HCT116 (cell line): ENCODE measurements at regions not wholly inside any gene's neighbourhood (a gene's known extent, or its start where the extent isn't known, plus 50 kb on each side); places are given as distances from the start of the nearest gene placed in this dataset.

Experiments used
- ATAC-seq: fragments of 200-7000 bp; cut with Tn5 transposase; 2 replicates; pipeline ENCODE4 v1.9.1; 2020; ENCODE audit warnings: mild to moderate bottlenecking, moderate library complexity
- BruUV-seq: library from RNA; stranded (reverse); fragments of 400-500 nt; replicated peaks from 2 replicates; lab custom pipeline; 2021; lab: Mats Ljungman, UMichigan
- CTCF ChIA-PET: fragments of 300-600 bp; sonication (Branson Sonifier 250); formaldehyde crosslinking; loops from one replicate; lab custom pipeline; 2021; ENCODE audit warnings: antibody characterized with exemption; lab: Charles Lee
- POLR2A ChIA-PET: fragments of 300-600, 350-600 bp; sonication (Branson Sonifier 250); formaldehyde crosslinking; loops from one replicate; lab custom pipeline; 2021; ENCODE audit warnings: antibody characterized with exemption; lab: Charles Lee
- RAD21 ChIA-PET, 2 experiments: fragments of 300-600 bp; sonication (Branson Sonifier 250); formaldehyde crosslinking; loops; one replicate each; lab custom pipeline; 2023; ENCODE audit warnings: low total read pairs in 2 of 2; ENCODE audit not compliant: uncharacterized antibody in 2 of 2, unreplicated experiment in 2 of 2, low non-redundant PET in 1 of 2; lab: Charles Lee
- DNase-seq: peaks from one replicate; pipeline ENCODE4 v3.0.0-alpha.2; 2010; ENCODE audit warnings: low read depth, low spot score
- H2AFZ ChIP-seq: fragments of 200-600 bp; shearing (Covaris generic), sonication (generic); 2 replicates; pipeline ENCODE4 v1.6.1; 2017; ENCODE audit warnings: low read depth, mixed run types, mixed read lengths, antibody characterized with exemption, low read length; ENCODE audit not compliant: poor library complexity, severe bottlenecking
- H3K27ac ChIP-seq: 2 replicates; pipeline ENCODE4 v1.5.1; 2012; ENCODE audit warnings: low read depth, low read length
- H3K27me3 ChIP-seq: fragments of 200-600 bp; sonication (generic); 2 replicates; pipeline ENCODE4 v1.6.1; 2016; ENCODE audit warnings: mixed run types, low read length, mixed read lengths; ENCODE audit not compliant: insufficient read depth
- H3K36me3 ChIP-seq, 2 experiments: fragments of 200-500 bp in 1 of 2; fragments of 200-600 bp in 1 of 2; sonication (Bioruptor generic) in 1 of 2; sonication (generic) in 1 of 2; 2 replicates each; pipeline versions ENCODE4 v1.5.1 to v1.6.1; 2014 to 2016; ENCODE audit warnings: low read length in 2 of 2, inconsistent platforms in 1 of 2, mixed read lengths in 1 of 2, mixed run types in 1 of 2; ENCODE audit not compliant: insufficient read depth in 2 of 2, control insufficient read depth in 1 of 2
- H3K4me1 ChIP-seq, 2 experiments: fragments of 200-600 bp in 1 of 2; sonication (generic) in 1 of 2; 2 replicates each; pipeline versions ENCODE4 v1.5.1 to v1.6.1; 2012 to 2017; ENCODE audit warnings: low read length in 2 of 2, inconsistent platforms in 1 of 2, mild to moderate bottlenecking in 1 of 2, mixed read lengths in 1 of 2, mixed run types in 1 of 2, moderate library complexity in 1 of 2; ENCODE audit not compliant: insufficient read depth in 2 of 2, control insufficient read depth in 1 of 2
- H3K4me2 ChIP-seq: fragments of 200-600 bp; sonication (generic); 2 replicates; pipeline ENCODE4 v1.6.1; 2017; ENCODE audit warnings: mixed run types, low read length, mixed read lengths
- H3K4me3 ChIP-seq, 2 experiments: fragments of 200-600 bp in 1 of 2; sonication (generic) in 1 of 2; replicated peaks in 1 of 2; 2 replicates each; pipeline ENCODE4 v1.5.1; 2011 to 2016; ENCODE audit warnings: low read length in 2 of 2, control low read depth in 1 of 2, low read depth in 1 of 2, mild to moderate bottlenecking in 1 of 2, mixed read lengths in 1 of 2, mixed run types in 1 of 2
- H3K79me2 ChIP-seq: fragments of 200-600 bp; sonication (generic); 2 replicates; pipeline ENCODE4 v1.6.1; 2017; ENCODE audit warnings: mild to moderate bottlenecking, mixed run types, low read length, moderate library complexity, mixed read lengths; ENCODE audit not compliant: insufficient read depth
- H3K9ac ChIP-seq: fragments of 200-600 bp; sonication (generic); 2 replicates; pipeline ENCODE4 v1.6.1; 2016; ENCODE audit warnings: low read length, mixed read lengths
- H3K9me2 ChIP-seq: fragments of 200-600 bp; sonication (generic), shearing (Covaris generic); 2 replicates; pipeline ENCODE4 v1.6.1; 2017; ENCODE audit warnings: mixed run types, mild to moderate bottlenecking, moderate library complexity; ENCODE audit not compliant: insufficient read depth
- H3K9me3 ChIP-seq, 2 experiments: fragments of 200-500 bp in 1 of 2; fragments of 200-600 bp in 1 of 2; sonication (Bioruptor generic) in 1 of 2; sonication (generic) in 1 of 2; 2 replicates each; pipeline ENCODE4 v1.6.1; 2014 to 2017; ENCODE audit warnings: low read length in 2 of 2, mixed read lengths in 2 of 2, inconsistent platforms in 1 of 2, low read depth in 1 of 2, mild to moderate bottlenecking in 1 of 2, mixed run types in 1 of 2, moderate library complexity in 1 of 2; ENCODE audit not compliant: control insufficient read depth in 1 of 2, insufficient read depth in 1 of 2
- H4K20me1 ChIP-seq: fragments of 200-600 bp; sonication (generic), shearing (Covaris generic); 2 replicates; pipeline ENCODE4 v1.6.1; 2017; ENCODE audit warnings: mixed run types, mild to moderate bottlenecking, moderate library complexity; ENCODE audit not compliant: insufficient read depth
- ATF3 ChIP-seq: IDR thresholded peaks from 2 replicates; pipeline ENCODE4 v1.6.1; 2012
- EGR1 ChIP-seq: IDR thresholded peaks from 2 replicates; pipeline ENCODE4 v1.6.1; 2012; ENCODE audit warnings: low read depth
- ELF1 ChIP-seq: IDR thresholded peaks from 2 replicates; pipeline ENCODE4 v1.6.1; 2012; ENCODE audit warnings: low read depth, borderline replicate concordance
- EZH2 ChIP-seq: fragments of 200-600 bp; sonication (generic); IDR thresholded peaks from 2 replicates; pipeline ENCODE4 v1.6.1; 2017; ENCODE audit warnings: antibody characterized with exemption, mixed run types
- EZH2phosphoT487 ChIP-seq: fragments of 200-600 bp; IDR thresholded peaks from 2 replicates; pipeline ENCODE4 v1.6.1; 2018; ENCODE audit warnings: antibody characterized with exemption, borderline replicate concordance
- FOSL1 ChIP-seq: IDR thresholded peaks from 2 replicates; pipeline ENCODE4 v1.6.1; 2012; ENCODE audit warnings: low read depth
- POLR2A ChIP-seq: IDR thresholded peaks from 2 replicates; pipeline ENCODE4 v1.7.0; 2011; ENCODE audit warnings: borderline replicate concordance; ENCODE audit not compliant: insufficient read depth, insufficient read length; ENCODE audit errors: extremely low read depth
- POLR2AphosphoS5 ChIP-seq: IDR thresholded peaks from 2 replicates; pipeline ENCODE4 v1.6.1; 2011; ENCODE audit warnings: mild to moderate bottlenecking, low read depth, low read length, moderate library complexity
- RAD21 ChIP-seq: IDR thresholded peaks from 2 replicates; pipeline ENCODE4 v1.6.1; 2012; ENCODE audit warnings: low read depth, mild to moderate bottlenecking
- SIN3A ChIP-seq: IDR thresholded peaks from 2 replicates; pipeline ENCODE4 v1.6.1; 2012; ENCODE audit warnings: low read depth
- SP1 ChIP-seq: IDR thresholded peaks from 2 replicates; pipeline ENCODE4 v1.6.1; 2012; ENCODE audit warnings: low read depth
- TCF7L2 ChIP-seq: IDR thresholded peaks from 2 replicates; pipeline ENCODE4 v1.7.0; 2011; ENCODE audit warnings: borderline replicate concordance, inconsistent platforms; ENCODE audit not compliant: insufficient read depth, insufficient read length; ENCODE audit errors: extremely low read depth
- intact Hi-C: fragments of 100-400 bp; cut with micrococcal nuclease; formaldehyde crosslinking; loops from 2 replicates; pipeline ENCODE4 v1.10.0; 2022

GRCh38 chr3:8001307-8001706, 500.3 kb upstream of the LMCD1 start (continued):
- TF ChIP-seq SIN3A (no peak), EGR1 (no peak), POLR2AphosphoS5 (no peak), EZH2phosphoT487 (no peak), SP1 (no peak), ATF3 (no peak), RAD21 (no peak)

- no peaks in the 10 kb centered on the region for H3K9me3 ChIP-seq
- no peak overlapping the region for H2AFZ ChIP-seq
- H3K4me1 ChIP-seq: peaks cover 0 to 8% of the 10 kb centered on the region in 2 experiments; a peak in 1 of 4 replicates
- no peak overlapping the region for H3K4me3 ChIP-seq
- no peaks in the 10 kb centered on the region for H3K27me3 ChIP-seq
- H3K9me2 ChIP-seq: no peaks in the 10 kb centered on the region
- no TSS peak for BruUV-seq
- no peak for ATAC-seq
- no peak for DNase-seq
- intact Hi-C loops: no loop called here
- H3K36me3 ChIP-seq: no peaks in the 10 kb centered on the region
- H3K9ac ChIP-seq: no peak overlapping the region
- ChIA-PET CTCF (no interaction called here), RAD21 (no interaction called here)
- no peak overlapping the region for H3K4me2 ChIP-seq
- H3K27ac ChIP-seq: no peak overlapping the region
- TF ChIP-seq ATF3 (no peak), SIN3A (no peak), ELF1 (no peak), EGR1 (no peak), EZH2phosphoT487 (no peak), FOSL1 (no peak), POLR2A (no peak), POLR2AphosphoS5 (no peak), EZH2 (no peak), TCF7L2 (no peak)
- TF ChIP-seq, all 23 proteins: peak for 0
- Histone ChIP-seq H4K20me1 (no peaks in the 10 kb centered on the region), H3K79me2 (no peaks in the 10 kb centered on the region)
- POLR2A ChIA-PET: no interaction called here
Measured at GRCh38 chr3:8001712-8002111, 499.9 kb upstream of the LMCD1 start.
